ENCODE measurements at regions not wholly inside any gene's neighbourhood (a gene's known extent, or its start where the extent isn't known, plus 50 kb on each side); places are given as distances from the start of the nearest gene placed in this dataset.
"Not testable (repeated sequence)": the region's sequence is repeated elsewhere in the genome, so short reads cannot be mapped to it uniquely, and the experiment has no call there.

- no peak overlapping the region for H3K4me3 Mint-ChIP-seq
- DNase-seq, result no peak
- peaks cover 15% of the 10 kb centered on the region for H3K36me3 Mint-ChIP-seq (ENCODE audit: low read depth)
- H3K4me1 Mint-ChIP-seq (ENCODE audit: low read depth), result peaks cover 18% of the 10 kb centered on the region
- no peak overlapping the region for H3K27ac Mint-ChIP-seq
- TF ChIP-seq, protein P1, sequence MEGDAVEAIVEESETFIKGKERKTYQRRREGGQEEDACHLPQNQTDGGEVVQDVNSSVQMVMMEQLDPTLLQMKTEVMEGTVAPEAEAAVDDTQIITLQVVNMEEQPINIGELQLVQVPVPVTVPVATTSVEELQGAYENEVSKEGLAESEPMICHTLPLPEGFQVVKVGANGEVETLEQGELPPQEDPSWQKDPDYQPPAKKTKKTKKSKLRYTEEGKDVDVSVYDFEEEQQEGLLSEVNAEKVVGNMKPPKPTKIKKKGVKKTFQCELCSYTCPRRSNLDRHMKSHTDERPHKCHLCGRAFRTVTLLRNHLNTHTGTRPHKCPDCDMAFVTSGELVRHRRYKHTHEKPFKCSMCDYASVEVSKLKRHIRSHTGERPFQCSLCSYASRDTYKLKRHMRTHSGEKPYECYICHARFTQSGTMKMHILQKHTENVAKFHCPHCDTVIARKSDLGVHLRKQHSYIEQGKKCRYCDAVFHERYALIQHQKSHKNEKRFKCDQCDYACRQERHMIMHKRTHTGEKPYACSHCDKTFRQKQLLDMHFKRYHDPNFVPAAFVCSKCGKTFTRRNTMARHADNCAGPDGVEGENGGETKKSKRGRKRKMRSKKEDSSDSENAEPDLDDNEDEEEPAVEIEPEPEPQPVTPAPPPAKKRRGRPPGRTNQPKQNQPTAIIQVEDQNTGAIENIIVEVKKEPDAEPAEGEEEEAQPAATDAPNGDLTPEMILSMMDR (IDR thresholded peaks at IDR 0.05), result no peak
- H3K27me3 Mint-ChIP-seq (ENCODE audit: insufficient read depth), result peaks cover 2% of the 10 kb centered on the region
- H3K9me3 Mint-ChIP-seq, result peaks cover 14% of the 10 kb centered on the region
Observed at GRCh38 chr12:46537387-46537955, 164.9 kb upstream of the SLC38A2 start.

DNA sequence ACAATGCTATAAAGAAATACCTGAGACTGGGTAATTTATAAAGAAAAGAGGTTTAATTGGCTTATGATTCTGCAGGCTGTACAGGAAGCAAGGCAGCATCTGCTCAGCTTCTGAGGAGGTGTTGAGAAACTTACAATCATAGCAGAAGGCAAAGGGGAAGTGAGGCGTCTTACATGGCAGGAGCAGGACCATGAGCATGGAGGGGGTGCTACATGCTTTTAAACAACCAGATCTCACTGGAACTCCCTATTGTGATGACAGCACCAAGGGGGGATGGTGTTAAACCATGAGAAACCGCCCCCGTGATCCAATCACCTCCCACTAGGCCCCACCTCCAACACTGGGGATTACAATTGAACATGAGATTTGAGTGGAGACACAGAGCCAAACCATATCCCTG, 163.7 kb upstream of the SLC38A2 start:
- not testable (repeated sequence) for DNase-seq; H3K9me3 Mint-ChIP-seq; H3K27ac Mint-ChIP-seq; H3K4me3 Mint-ChIP-seq; H3K27me3 Mint-ChIP-seq (ENCODE audit: insufficient read depth)
- Mint-ChIP-seq H3K4me1 (ENCODE audit: low read depth) (peaks cover 18% of the 10 kb centered on the region), H3K36me3 (ENCODE audit: low read depth) (peaks cover 12% of the 10 kb centered on the region)

DNA sequence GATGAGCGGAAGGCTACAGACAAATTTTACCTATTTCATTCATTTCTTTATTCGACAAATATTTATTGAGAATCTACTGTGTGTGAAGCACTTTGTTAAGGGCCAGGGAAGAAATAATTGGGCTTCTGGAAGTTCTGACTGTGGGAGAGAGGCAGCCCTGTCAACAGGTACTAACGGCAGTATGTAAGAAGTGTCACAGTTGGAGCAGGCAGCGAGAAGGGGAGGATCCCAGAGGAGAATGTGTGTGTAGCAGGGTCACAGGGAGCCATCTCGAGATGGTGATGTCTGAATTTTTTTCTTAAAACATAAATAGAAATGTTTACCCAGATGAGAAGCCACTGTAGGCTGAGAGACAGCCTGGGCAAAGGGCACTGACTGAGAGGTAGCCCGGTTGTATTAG, 163.3 kb upstream of the SLC38A2 start:
- Mint-ChIP-seq H3K9me3 (0 out of 2 replicates have a peak, but pooled peaks cover 3% of the 10 kb centered on the region), H3K27ac (no peak overlapping the region)
- TF ChIP-seq, protein P1 (IDR thresholded peaks at IDR 0.05), result no peak

GRCh38 chr12:46535376-46535775, 162.8 kb upstream of the SLC38A2 start:
- Mint-ChIP-seq H3K4me3 (no peak overlapping the region), H3K36me3 (ENCODE audit: low read depth) (peaks cover 10% of the 10 kb centered on the region), H3K27me3 (ENCODE audit: insufficient read depth) (no peaks in the 10 kb centered on the region; the same call in 1 of the 2 replicates), H3K27ac (no peak overlapping the region), H3K9me3 (0 out of 2 replicates have a peak, but pooled peaks cover 3% of the 10 kb centered on the region), H3K4me1 (ENCODE audit: low read depth) (peaks cover 18% of the 10 kb centered on the region)
- no peak for DNase-seq
- TF ChIP-seq, protein P1 (IDR thresholded peaks at IDR 0.05), result no peak

More for the DNA sequence above, 163.3 kb upstream of the SLC38A2 start:
- no peak for DNase-seq
- H3K27me3 Mint-ChIP-seq (ENCODE audit: insufficient read depth), result no peaks in the 10 kb centered on the region; the same call in 1 of the 2 replicates
- peaks cover 18% of the 10 kb centered on the region for H3K4me1 Mint-ChIP-seq (ENCODE audit: low read depth)
- H3K4me3 Mint-ChIP-seq, result no peak overlapping the region
- H3K36me3 Mint-ChIP-seq (ENCODE audit: low read depth), result peaks cover 10% of the 10 kb centered on the region

GRCh38 chr12:46534327-46534840, 161.8 kb upstream of the SLC38A2 start:
- peaks cover 14% of the 10 kb centered on the region for H3K4me1 Mint-ChIP-seq (ENCODE audit: low read depth)
- no peak overlapping the region for H3K4me3 Mint-ChIP-seq
- H3K36me3 Mint-ChIP-seq (ENCODE audit: low read depth), result peaks cover 12% of the 10 kb centered on the region
- no peaks in the 10 kb centered on the region; the same call in 1 of the 2 replicates for H3K27me3 Mint-ChIP-seq (ENCODE audit: insufficient read depth)
- DNase-seq, result no peak
- H3K27ac Mint-ChIP-seq, result no peak overlapping the region
- H3K9me3 Mint-ChIP-seq, result peaks cover 8% of the 10 kb centered on the region; the same call in 1 of the 2 replicates
- TF ChIP-seq, protein P1 (IDR thresholded peaks at IDR 0.05), result no peak

GRCh38 chr12:46533723-46534122, 161.2 kb upstream of the SLC38A2 start:
- Mint-ChIP-seq H3K27me3 (ENCODE audit: insufficient read depth) (no peaks in the 10 kb centered on the region; the same call in 1 of the 2 replicates), H3K4me3 (no peak overlapping the region), H3K36me3 (ENCODE audit: low read depth) (peaks cover 14% of the 10 kb centered on the region), H3K4me1 (ENCODE audit: low read depth) (peaks cover 11% of the 10 kb centered on the region), H3K9me3 (peaks cover 8% of the 10 kb centered on the region), H3K27ac (no peak overlapping the region)
- TF ChIP-seq, protein P1 (IDR thresholded peaks at IDR 0.05), result no peak
- no peak for DNase-seq

Data from HFFc6 (cell line).